ENCODE measurements at regions not wholly inside any gene's neighbourhood (a gene's known extent, or its start where the extent isn't known, plus 50 kb on each side); places are given as distances from the start of the nearest gene placed in this dataset.
"Not testable (repeated sequence)": the region's sequence is repeated elsewhere in the genome, so short reads cannot be mapped to it uniquely, and the experiment has no call there.

DNA sequence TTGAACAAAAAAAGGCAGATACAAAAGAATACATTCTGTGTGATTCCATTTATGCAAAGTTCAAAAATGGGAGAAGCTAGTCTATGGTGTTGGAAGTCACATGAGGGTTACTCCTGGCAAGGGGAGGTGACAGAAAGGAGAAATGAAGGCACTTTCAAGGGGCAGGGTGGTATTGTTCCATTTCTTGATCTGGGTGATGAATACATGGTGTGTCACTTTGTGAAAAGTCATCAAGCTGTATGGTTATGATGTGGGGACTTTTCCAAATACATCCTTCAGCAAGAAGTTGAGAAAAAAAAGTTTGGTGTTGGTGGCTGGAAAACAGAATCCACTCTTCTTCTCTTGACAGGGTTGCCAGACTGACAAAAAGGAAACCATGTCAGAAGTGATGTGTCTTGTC, 60.6 kb upstream of the MDGA1 start:
- Histone ChIP-seq H3K4me1 (no peaks in the 10 kb centered on the region), H3K4me3 (no peak overlapping the region), H3K4me2 (no peak overlapping the region), H3K9me3 (no peaks in the 10 kb centered on the region), H3K27ac (no peak overlapping the region)
- TF ChIP-seq HDAC2 (IDR thresholded peaks at IDR 0.05) (no peak), EP300 (IDR thresholded peaks at IDR 0.05) (no peak), PHF8 (IDR thresholded peaks at IDR 0.05; ENCODE audit: borderline replicate concordance, low read depth) (no peak), EHF (CRISPR knock-in tag; IDR thresholded peaks at IDR 0.05) (no peak)
- TF ChIP-seq, protein P1, sequence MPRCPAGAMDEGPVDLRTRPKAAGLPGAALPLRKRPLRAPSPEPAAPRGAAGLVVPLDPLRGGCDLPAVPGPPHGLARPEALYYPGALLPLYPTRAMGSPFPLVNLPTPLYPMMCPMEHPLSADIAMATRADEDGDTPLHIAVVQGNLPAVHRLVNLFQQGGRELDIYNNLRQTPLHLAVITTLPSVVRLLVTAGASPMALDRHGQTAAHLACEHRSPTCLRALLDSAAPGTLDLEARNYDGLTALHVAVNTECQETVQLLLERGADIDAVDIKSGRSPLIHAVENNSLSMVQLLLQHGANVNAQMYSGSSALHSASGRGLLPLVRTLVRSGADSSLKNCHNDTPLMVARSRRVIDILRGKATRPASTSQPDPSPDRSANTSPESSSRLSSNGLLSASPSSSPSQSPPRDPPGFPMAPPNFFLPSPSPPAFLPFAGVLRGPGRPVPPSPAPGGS (IDR thresholded peaks at IDR 0.05) = no peak
- no peak for DNase-seq (ENCODE audit: low read depth in 1 of 2, low spot score in 1 of 2)
- CTCF ChIA-PET = no interaction called here
- FAIRE-seq = no peak
- ATAC-seq = no peak
- POLR2A ChIA-PET = no interaction called here

DNA sequence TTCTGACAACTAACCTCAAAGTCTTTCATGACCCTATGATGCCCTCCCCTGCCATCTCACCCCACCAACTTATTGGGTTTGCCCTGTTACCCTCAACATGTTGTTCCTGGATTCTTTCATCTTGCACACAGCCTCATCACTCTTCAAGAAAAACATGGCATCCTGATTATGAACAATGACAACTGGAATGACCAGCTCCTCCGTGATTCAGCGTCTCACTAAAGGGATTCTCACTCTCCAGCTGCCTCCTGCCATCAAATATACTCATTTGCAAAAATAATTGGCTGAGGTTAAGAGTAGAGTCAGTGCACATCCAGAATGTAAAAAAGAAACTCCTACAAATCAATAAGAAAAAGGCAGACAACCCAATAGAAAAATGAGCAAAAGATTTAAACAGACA, 59.7 kb upstream of the MDGA1 start:
- POLR2A ChIA-PET = no interaction called here
- no peak for ATAC-seq

DNA sequence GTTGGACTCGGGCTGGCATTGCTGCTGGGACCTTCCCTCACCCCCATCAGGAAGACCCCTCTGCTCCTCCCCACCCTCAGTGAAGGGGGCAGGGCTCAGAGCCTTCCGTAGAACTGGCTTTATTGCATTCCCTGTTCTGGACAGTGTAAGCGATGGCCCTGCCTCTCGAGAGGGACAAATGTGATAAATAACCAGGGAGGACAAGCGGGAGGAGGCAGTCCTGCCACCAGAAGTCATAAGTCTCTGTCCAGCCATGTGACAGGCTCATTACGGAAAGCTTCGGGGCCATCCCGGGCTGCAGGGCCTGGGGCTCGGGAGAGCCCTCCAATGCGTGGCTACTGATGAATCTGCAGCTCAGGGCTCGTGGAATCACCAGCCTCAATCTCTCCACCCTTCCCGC, 58.5 kb upstream of the MDGA1 start:
- FAIRE-seq (no peak), ATAC-seq (no peak), DNase-seq (ENCODE audit: low read depth in 1 of 2, low spot score in 1 of 2) (no peak)
- TF ChIP-seq POLR2A (IDR thresholded peaks at IDR 0.05; ENCODE audit: low read length) (no peak), RCOR1 (IDR thresholded peaks at IDR 0.05; ENCODE audit: low read depth, low read length) (no peak), ZNF302 (CRISPR knock-in tag; IDR thresholded peaks at IDR 0.05) (no peak), ZSCAN20 (CRISPR knock-in tag; IDR thresholded peaks at IDR 0.05) (no peak), HDAC2 (IDR thresholded peaks at IDR 0.05) (no peak)
- H3K4me1 ChIP-seq = no peaks in the 10 kb centered on the region
- H3K4me2 ChIP-seq = no peak overlapping the region
- ChIA-PET POLR2A (no interaction called here), CTCF (interaction anchor here (0.5 to 1.0 kb wide), 2 partner anchors 30 to 35 kb away, joined by 3 to 4 read pairs; no protein-coding TSS in a partner anchor)
- H3K27ac ChIP-seq = no peak overlapping the region
- no peaks in the 10 kb centered on the region for H3K9me3 ChIP-seq
- H3K4me3 ChIP-seq = no peak overlapping the region
- WGBS (ENCODE audit: missing lambda C conversion rate) = 62% methylated on average over 12 of the region's 12 CpGs

More for the DNA sequence above, 59.7 kb upstream of the MDGA1 start:
- FAIRE-seq (no peak), DNase-seq (ENCODE audit: low read depth in 1 of 2, low spot score in 1 of 2) (no peak)
- TF ChIP-seq CBX8 (IDR thresholded peaks at IDR 0.05) = no peak
- TF ChIP-seq POLR2AphosphoS2 (conservative IDR thresholded peaks at IDR 0.05; ENCODE audit: low read length) = no peak
- Histone ChIP-seq H3K4me2 (no peak overlapping the region), H3K4me1 (no peaks in the 10 kb centered on the region), H3K9me3 (no peaks in the 10 kb centered on the region), H3K4me3 (no peak overlapping the region), H3K27ac (no peak overlapping the region)
- CTCF ChIA-PET = no interaction called here
- WGBS (ENCODE audit: missing lambda C conversion rate) = 67% methylated on average over 2 of the region's 2 CpGs

DNA sequence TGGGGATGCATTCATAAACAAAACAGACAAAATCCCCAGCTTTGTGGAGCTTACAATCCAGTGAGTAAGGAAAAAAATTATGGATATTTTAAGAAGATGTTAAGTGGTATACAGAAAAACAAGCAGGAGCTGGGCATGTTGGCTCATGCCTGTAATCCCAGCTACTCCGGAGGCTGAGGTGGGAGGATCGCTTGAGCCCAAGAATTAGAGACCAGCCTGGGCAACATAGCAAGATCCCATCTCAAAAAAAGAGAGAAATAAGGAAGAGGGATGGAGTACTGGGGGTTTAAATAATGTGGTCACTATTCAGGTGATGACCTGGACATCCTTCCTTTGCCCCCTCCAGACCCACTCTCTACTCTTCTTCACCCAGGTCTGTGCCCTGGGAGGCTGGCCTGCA, 55.0 kb upstream of the MDGA1 start:
- no peak overlapping the region for H3K27ac ChIP-seq
- TF ChIP-seq JUNB (IDR thresholded peaks at IDR 0.05) = no peak
- TF ChIP-seq, protein P2, sequence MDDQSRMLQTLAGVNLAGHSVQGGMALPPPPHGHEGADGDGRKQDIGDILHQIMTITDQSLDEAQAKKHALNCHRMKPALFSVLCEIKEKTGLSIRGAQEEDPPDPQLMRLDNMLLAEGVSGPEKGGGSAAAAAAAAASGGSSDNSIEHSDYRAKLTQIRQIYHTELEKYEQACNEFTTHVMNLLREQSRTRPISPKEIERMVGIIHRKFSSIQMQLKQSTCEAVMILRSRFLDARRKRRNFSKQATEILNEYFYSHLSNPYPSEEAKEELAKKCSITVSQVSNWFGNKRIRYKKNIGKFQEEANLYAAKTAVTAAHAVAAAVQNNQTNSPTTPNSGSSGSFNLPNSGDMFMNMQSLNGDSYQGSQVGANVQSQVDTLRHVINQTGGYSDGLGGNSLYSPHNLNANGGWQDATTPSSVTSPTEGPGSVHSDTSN (IDR thresholded peaks at IDR 0.05) = no peak
- no peak for TF ChIP-seq POLR2AphosphoS2 (conservative IDR thresholded peaks at IDR 0.05; ENCODE audit: low read length)
- TF ChIP-seq, protein P3, sequence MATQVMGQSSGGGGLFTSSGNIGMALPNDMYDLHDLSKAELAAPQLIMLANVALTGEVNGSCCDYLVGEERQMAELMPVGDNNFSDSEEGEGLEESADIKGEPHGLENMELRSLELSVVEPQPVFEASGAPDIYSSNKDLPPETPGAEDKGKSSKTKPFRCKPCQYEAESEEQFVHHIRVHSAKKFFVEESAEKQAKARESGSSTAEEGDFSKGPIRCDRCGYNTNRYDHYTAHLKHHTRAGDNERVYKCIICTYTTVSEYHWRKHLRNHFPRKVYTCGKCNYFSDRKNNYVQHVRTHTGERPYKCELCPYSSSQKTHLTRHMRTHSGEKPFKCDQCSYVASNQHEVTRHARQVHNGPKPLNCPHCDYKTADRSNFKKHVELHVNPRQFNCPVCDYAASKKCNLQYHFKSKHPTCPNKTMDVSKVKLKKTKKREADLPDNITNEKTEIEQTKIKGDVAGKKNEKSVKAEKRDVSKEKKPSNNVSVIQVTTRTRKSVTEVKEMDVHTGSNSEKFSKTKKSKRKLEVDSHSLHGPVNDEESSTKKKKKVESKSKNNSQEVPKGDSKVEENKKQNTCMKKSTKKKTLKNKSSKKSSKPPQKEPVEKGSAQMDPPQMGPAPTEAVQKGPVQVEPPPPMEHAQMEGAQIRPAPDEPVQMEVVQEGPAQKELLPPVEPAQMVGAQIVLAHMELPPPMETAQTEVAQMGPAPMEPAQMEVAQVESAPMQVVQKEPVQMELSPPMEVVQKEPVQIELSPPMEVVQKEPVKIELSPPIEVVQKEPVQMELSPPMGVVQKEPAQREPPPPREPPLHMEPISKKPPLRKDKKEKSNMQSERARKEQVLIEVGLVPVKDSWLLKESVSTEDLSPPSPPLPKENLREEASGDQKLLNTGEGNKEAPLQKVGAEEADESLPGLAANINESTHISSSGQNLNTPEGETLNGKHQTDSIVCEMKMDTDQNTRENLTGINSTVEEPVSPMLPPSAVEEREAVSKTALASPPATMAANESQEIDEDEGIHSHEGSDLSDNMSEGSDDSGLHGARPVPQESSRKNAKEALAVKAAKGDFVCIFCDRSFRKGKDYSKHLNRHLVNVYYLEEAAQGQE (IDR thresholded peaks at IDR 0.05) = no peak
- no peak for TF ChIP-seq CEBPB (IDR thresholded peaks at IDR 0.05)
- TF ChIP-seq, protein P4, sequence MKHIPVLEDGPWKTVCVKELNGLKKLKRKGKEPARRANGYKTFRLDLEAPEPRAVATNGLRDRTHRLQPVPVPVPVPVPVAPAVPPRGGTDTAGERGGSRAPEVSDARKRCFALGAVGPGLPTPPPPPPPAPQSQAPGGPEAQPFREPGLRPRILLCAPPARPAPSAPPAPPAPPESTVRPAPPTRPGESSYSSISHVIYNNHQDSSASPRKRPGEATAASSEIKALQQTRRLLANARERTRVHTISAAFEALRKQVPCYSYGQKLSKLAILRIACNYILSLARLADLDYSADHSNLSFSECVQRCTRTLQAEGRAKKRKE (CRISPR knock-in tag; IDR thresholded peaks at IDR 0.05; ENCODE audit: low read depth) = no peak
- TF ChIP-seq FOSL2 (IDR thresholded peaks at IDR 0.05) = no peak
- no peak for TF ChIP-seq FOSL2 (CRISPR knock-in tag; IDR thresholded peaks at IDR 0.05)
- no peak for TF ChIP-seq EHF (CRISPR knock-in tag; IDR thresholded peaks at IDR 0.05)
- TF ChIP-seq EP300 (IDR thresholded peaks at IDR 0.05) = no peak
- TF ChIP-seq NPAS2 (CRISPR knock-in tag; IDR thresholded peaks at IDR 0.05; ENCODE audit: borderline replicate concordance) = no peak
- TF ChIP-seq ZC3H11A (IDR thresholded peaks at IDR 0.05) = no peak
- TF ChIP-seq KDM5A (IDR thresholded peaks at IDR 0.05) = no peak
- no peak for TF ChIP-seq GATA3 (IDR thresholded peaks at IDR 0.05; ENCODE audit: borderline replicate concordance)
- TF ChIP-seq RARB (CRISPR knock-in tag; IDR thresholded peaks at IDR 0.05) = no peak
- H3K4me2 ChIP-seq = no peak overlapping the region
- no peak for ATAC-seq
- WGBS (ENCODE audit: missing lambda C conversion rate) = 94% methylated on average over 2 of the region's 2 CpGs
- POLR2A ChIA-PET = no interaction called here
- H3K9me3 ChIP-seq = no peaks in the 10 kb centered on the region
- DNase-seq (ENCODE audit: low read depth in 1 of 2, low spot score in 1 of 2) = no peak
- CTCF ChIA-PET = interaction anchor here (1.2 kb wide), 1 partner anchor 10 kb away, joined by 4 read pairs; no protein-coding TSS in a partner anchor
- no peak for FAIRE-seq
- H3K4me3 ChIP-seq = no peak overlapping the region
- H3K4me1 ChIP-seq = no peaks in the 10 kb centered on the region

DNA sequence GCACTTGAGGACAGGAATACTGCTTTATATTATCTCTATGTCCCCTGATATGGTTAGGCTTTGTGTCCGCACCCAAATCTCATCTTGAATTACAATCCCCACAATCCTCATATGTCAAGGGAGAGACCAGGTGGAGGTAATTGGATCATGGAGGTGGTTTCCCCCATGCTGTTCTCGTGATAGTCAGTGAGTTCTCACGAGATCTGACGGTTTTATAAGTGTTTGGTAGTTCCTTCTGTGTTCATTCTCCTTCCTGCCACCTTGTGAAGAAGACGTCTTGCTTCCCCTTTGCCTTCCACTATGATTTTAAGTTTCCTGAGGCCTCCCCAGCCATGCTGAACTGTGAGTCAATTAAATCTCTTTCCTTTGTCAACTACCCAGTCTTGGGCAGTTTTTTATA, 51.7 kb upstream of the MDGA1 start:
- ATAC-seq; H3K4me1 ChIP-seq; H3K4me3 ChIP-seq; CTCF ChIA-PET; H3K4me2 ChIP-seq; DNase-seq (ENCODE audit: low read depth in 1 of 2, low spot score in 1 of 2); H3K9me3 ChIP-seq; FAIRE-seq; POLR2A ChIA-PET; H3K27ac ChIP-seq: not testable (repeated sequence)
- WGBS (ENCODE audit: missing lambda C conversion rate) = 41% methylated on average over 5 of the region's 5 CpGs

All from A549 (cell line).